ENCODE measurements at regions not wholly inside any gene's neighbourhood (a gene's known extent, or its start where the extent isn't known, plus 50 kb on each side); places are given as distances from the start of the nearest gene placed in this dataset.

DNA sequence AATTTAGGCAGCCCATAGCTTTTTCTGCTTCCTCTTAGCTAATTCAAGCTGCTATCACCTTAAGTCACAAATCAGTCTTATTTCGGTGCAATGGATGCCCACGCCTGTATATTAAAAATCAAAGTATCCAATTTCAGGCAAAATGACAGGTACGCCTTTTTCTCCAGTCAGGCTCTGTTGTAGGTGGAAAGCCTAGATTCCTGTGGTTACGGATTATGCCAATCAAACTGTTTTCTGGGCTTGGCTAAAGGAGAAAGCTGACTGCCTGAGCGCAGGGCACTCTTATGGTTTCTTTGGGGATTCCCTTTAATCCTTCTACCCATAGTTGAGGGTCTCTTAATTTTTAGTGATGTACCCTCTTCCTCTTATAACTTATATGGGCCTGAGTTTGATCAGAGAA is 550.5 kb downstream of the PDHA2 start:
- FAIRE-seq (no peak), DNase-seq (ENCODE audit: low read depth, low spot score) (no peak)
- Histone ChIP-seq H2AFZ (ENCODE audit: control insufficient read depth, low read length) (no peak overlapping the region), H3K27me3 (ENCODE audit: control insufficient read depth, extremely low read depth, insufficient read depth, low read length) (no peaks in the 10 kb centered on the region), H3K4me1 (ENCODE audit: control insufficient read depth, extremely low read depth, insufficient read depth, low read length) (no peaks in the 10 kb centered on the region), H3K4me2 (ENCODE audit: control insufficient read depth, extremely low read depth, insufficient read depth, low read depth, low read length) (no peak overlapping the region), H3K79me2 (ENCODE audit: control insufficient read depth, insufficient read depth, low read length) (no peaks in the 10 kb centered on the region), H3K9me1 (ENCODE audit: control insufficient read depth, extremely low read depth, insufficient read depth, low read length) (no peaks in the 10 kb centered on the region), H3K36me3 (ENCODE audit: control insufficient read depth in 2 of 2, extremely low read depth in 1 of 2, insufficient read depth in 2 of 2, low read length in 2 of 2) (no peaks in the 10 kb centered on the region), H4K20me1 (ENCODE audit: control insufficient read depth, extremely low read depth, insufficient read depth, low read length) (no peaks in the 10 kb centered on the region), H3K4me3 (ENCODE audit: control insufficient read depth in 2 of 3, extremely low read depth in 1 of 3, insufficient read depth in 2 of 3, low read depth in 1 of 3, low read length in 3 of 3) (no peak overlapping the region), H3K27ac (ENCODE audit: control insufficient read depth, insufficient read depth, low read length) (no peak overlapping the region), H3K9me3 (ENCODE audit: control insufficient read depth, low read depth, low read length) (no peaks in the 10 kb centered on the region), H3K9ac (ENCODE audit: control insufficient read depth, extremely low read depth, insufficient read depth, low read length) (no peak overlapping the region)
- dilution Hi-C loops (cut with MboI; ENCODE audit: extremely low pct_ligation_motif_present, low sequenced_read_pairs) = no loop called here
- TF ChIP-seq EZH2 (IDR thresholded peaks at IDR 0.05; ENCODE audit: low read length) = no peak
- TF ChIP-seq, protein P1, sequence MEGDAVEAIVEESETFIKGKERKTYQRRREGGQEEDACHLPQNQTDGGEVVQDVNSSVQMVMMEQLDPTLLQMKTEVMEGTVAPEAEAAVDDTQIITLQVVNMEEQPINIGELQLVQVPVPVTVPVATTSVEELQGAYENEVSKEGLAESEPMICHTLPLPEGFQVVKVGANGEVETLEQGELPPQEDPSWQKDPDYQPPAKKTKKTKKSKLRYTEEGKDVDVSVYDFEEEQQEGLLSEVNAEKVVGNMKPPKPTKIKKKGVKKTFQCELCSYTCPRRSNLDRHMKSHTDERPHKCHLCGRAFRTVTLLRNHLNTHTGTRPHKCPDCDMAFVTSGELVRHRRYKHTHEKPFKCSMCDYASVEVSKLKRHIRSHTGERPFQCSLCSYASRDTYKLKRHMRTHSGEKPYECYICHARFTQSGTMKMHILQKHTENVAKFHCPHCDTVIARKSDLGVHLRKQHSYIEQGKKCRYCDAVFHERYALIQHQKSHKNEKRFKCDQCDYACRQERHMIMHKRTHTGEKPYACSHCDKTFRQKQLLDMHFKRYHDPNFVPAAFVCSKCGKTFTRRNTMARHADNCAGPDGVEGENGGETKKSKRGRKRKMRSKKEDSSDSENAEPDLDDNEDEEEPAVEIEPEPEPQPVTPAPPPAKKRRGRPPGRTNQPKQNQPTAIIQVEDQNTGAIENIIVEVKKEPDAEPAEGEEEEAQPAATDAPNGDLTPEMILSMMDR (optimal IDR thresholded peaks at IDR 0.05 in 1 of 3, IDR thresholded peaks at IDR 0.05 in 1 of 3, conservative IDR thresholded peaks at IDR 0.05 in 1 of 3; ENCODE audit: extremely low read depth in 1 of 3, insufficient read depth in 2 of 3, low read length in 3 of 3) = no peak

DNA sequence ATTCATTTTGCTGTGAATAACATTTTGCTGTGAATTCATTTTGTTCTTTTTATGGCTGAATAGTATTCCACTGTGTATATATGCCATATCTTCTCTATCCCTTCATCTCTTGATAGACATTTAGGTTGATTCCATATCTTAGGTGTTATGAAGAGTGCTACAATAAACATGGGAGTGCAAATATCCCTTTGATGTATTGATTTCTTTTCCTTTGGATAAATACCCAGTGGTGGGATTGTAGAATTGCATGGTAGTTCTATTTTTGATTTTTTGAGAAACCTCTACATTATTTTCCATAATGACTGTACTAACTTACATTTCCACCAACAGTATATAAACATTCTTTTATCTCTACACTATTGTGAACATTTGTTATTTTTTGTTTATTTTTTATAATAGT is 555.9 kb downstream of the PDHA2 start:
- DNase-seq (ENCODE audit: low read depth, low spot score) (no peak), FAIRE-seq (no peak)
- Histone ChIP-seq H3K79me2 (ENCODE audit: control insufficient read depth, insufficient read depth, low read length) (no peaks in the 10 kb centered on the region), H4K20me1 (ENCODE audit: control insufficient read depth, extremely low read depth, insufficient read depth, low read length) (no peaks in the 10 kb centered on the region), H3K9me3 (ENCODE audit: control insufficient read depth, low read depth, low read length) (no peaks in the 10 kb centered on the region), H3K9me1 (ENCODE audit: control insufficient read depth, extremely low read depth, insufficient read depth, low read length) (no peaks in the 10 kb centered on the region), H2AFZ (ENCODE audit: control insufficient read depth, low read length) (no peak overlapping the region), H3K4me3 (ENCODE audit: control insufficient read depth in 2 of 3, extremely low read depth in 1 of 3, insufficient read depth in 2 of 3, low read depth in 1 of 3, low read length in 3 of 3) (no peak overlapping the region), H3K4me2 (ENCODE audit: control insufficient read depth, extremely low read depth, insufficient read depth, low read depth, low read length) (no peak overlapping the region), H3K9ac (ENCODE audit: control insufficient read depth, extremely low read depth, insufficient read depth, low read length) (no peak overlapping the region), H3K36me3 (ENCODE audit: control insufficient read depth in 2 of 2, extremely low read depth in 1 of 2, insufficient read depth in 2 of 2, low read length in 2 of 2) (no peaks in the 10 kb centered on the region), H3K27ac (ENCODE audit: control insufficient read depth, insufficient read depth, low read length) (no peak overlapping the region), H3K4me1 (ENCODE audit: control insufficient read depth, extremely low read depth, insufficient read depth, low read length) (no peaks in the 10 kb centered on the region), H3K27me3 (ENCODE audit: control insufficient read depth, extremely low read depth, insufficient read depth, low read length) (no peaks in the 10 kb centered on the region)
- TF ChIP-seq, protein P1 (optimal IDR thresholded peaks at IDR 0.05 in 1 of 3, IDR thresholded peaks at IDR 0.05 in 1 of 3, conservative IDR thresholded peaks at IDR 0.05 in 1 of 3; ENCODE audit: extremely low read depth in 1 of 3, insufficient read depth in 2 of 3, low read length in 3 of 3) = no peak
- TF ChIP-seq EZH2 (IDR thresholded peaks at IDR 0.05; ENCODE audit: low read length) = no peak
- dilution Hi-C loops (cut with MboI; ENCODE audit: extremely low pct_ligation_motif_present, low sequenced_read_pairs) = no loop called here

All from keratinocyte (primary cell).